NOMO-1 treated with dmso at 0.1 percent for 144 hours (cell line): ENCODE measurements at regions not wholly inside any gene's neighbourhood (a gene's known extent, or its start where the extent isn't known, plus 50 kb on each side); places are given as distances from the start of the nearest gene placed in this dataset.

Source experiments
- DNase-seq: peaks from one replicate; lab custom pipeline; 2025; ENCODE audit not compliant: unreplicated experiment; lab: John Stamatoyannopoulos, UW

GRCh38 chr6:98670045-98670746 lies 164.2 kb upstream of the POU3F2 start:
- DNase-seq, result no peak

- no peak for DNase-seq
Measured at GRCh38 chr6:98672681-98673475, 161.5 kb upstream of the POU3F2 start.

- no peak for DNase-seq
Measured at GRCh38 chr6:98678481-98678880, 155.9 kb upstream of the POU3F2 start.

GRCh38 chr6:98686008-98686601 lies 148.3 kb upstream of the POU3F2 start:
- no peak for DNase-seq

GRCh38 chr6:98687752-98688151 lies 146.6 kb upstream of the POU3F2 start:
- DNase-seq, result no peak

- no peak for DNase-seq
Measured at GRCh38 chr6:98695091-98695801, 139.1 kb upstream of the POU3F2 start.

- DNase-seq, result no peak
Measured at GRCh38 chr6:98711380-98711779, 123.0 kb upstream of the POU3F2 start.

GRCh38 chr6:98716341-98716740 lies 118.0 kb upstream of the POU3F2 start:
- no peak for DNase-seq

- no peak for DNase-seq
Measured at GRCh38 chr6:98717322-98717877, 117.0 kb upstream of the POU3F2 start.

GRCh38 chr6:98717988-98718387 lies 116.4 kb upstream of the POU3F2 start:
- DNase-seq, result no peak

- DNase-seq, result no peak
Measured at GRCh38 chr6:98724537-98724936, 109.8 kb upstream of the POU3F2 start.

GRCh38 chr6:98747273-98747672 lies 87.1 kb upstream of the POU3F2 start:
- DNase-seq, result no peak

GRCh38 chr6:98747960-98748359 lies 86.4 kb upstream of the POU3F2 start:
- no peak for DNase-seq

- DNase-seq, result no peak
Measured at GRCh38 chr6:98759459-98759858, 74.9 kb upstream of the POU3F2 start.

- no peak for DNase-seq
Measured at GRCh38 chr6:98764373-98764911, 69.9 kb upstream of the POU3F2 start.

GRCh38 chr6:98769546-98769945 lies 64.8 kb upstream of the POU3F2 start:
- DNase-seq, result no peak

GRCh38 chr6:98775205-98775604 lies 59.2 kb upstream of the POU3F2 start:
- no peak for DNase-seq

GRCh38 chr6:98777762-98778161 lies 56.6 kb upstream of the POU3F2 start:
- DNase-seq, result no peak

GRCh38 chr6:98779618-98780017 lies 54.8 kb upstream of the POU3F2 start:
- no peak for DNase-seq

- no peak for DNase-seq
Measured at GRCh38 chr6:98782772-98783171, 51.6 kb upstream of the POU3F2 start.

GRCh38 chr6:98783578-98783977 lies 50.8 kb upstream of the POU3F2 start:
- no peak for DNase-seq
